Chondrocyte (in vitro differentiated cells): ENCODE measurements at regions not wholly inside any gene's neighbourhood (a gene's known extent, or its start where the extent isn't known, plus 50 kb on each side); places are given as distances from the start of the nearest gene placed in this dataset.

Source experiments
- DNase-seq: peaks from one replicate; pipeline ENCODE4 v3.0.0; 2021; ENCODE audit warnings: mixed read lengths, low spot score
- H3K27ac Mint-ChIP-seq: one replicate; pipeline ENCODE4 v1.8.0; 2021; ENCODE audit warnings: mild to moderate bottlenecking, moderate library complexity, mixed read lengths; ENCODE audit not compliant: unreplicated experiment
- H3K27me3 Mint-ChIP-seq: 2 replicates; pipeline ENCODE4 v1.8.0; 2021; ENCODE audit warnings: low read depth, mixed read lengths
- H3K36me3 Mint-ChIP-seq: 2 replicates; pipeline ENCODE4 v1.8.0; 2021; ENCODE audit warnings: low read depth, mixed read lengths
- H3K4me1 Mint-ChIP-seq: 2 replicates; pipeline ENCODE4 v1.8.0; 2021; ENCODE audit warnings: low read depth, mild to moderate bottlenecking, mixed read lengths
- H3K4me3 Mint-ChIP-seq: one replicate; pipeline ENCODE4 v1.8.0; 2021; ENCODE audit warnings: mild to moderate bottlenecking, moderate library complexity, mixed read lengths; ENCODE audit not compliant: unreplicated experiment
- H3K9me3 Mint-ChIP-seq: 2 replicates; pipeline ENCODE4 v1.8.0; 2021; ENCODE audit warnings: low read depth, mixed read lengths
- TF ChIP-seq, protein P1 (sequence below): fragments of 200-600 bp; sonication (generic); IDR thresholded peaks from 2 replicates; pipeline ENCODE4 v1.5.0; 2021; ENCODE audit warnings: antibody characterized with exemption, mild to moderate bottlenecking, moderate library complexity

DNA sequence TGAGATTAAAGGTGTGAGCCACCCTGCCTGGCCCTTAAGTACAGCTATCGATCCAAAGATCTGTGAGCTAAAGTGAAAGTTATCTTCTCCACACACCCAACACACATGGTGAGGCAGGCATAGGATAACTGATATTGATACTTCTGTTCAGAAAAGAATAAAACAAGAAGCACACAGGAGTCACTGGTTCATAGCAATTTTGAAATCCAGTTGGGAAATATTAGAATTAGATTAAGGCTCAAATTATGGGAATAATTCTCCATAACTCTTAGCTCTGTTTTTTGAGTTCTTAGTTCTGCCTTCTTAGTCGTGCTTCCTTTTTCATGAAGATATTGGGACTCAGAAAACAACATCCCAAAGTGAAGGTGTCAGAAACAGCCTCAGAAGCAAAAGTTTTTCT is 186.0 kb upstream of the PLXNC1 start:
- Mint-ChIP-seq H3K4me1 (no peaks in the 10 kb centered on the region), H3K27ac (no peak overlapping the region), H3K36me3 (peaks cover 3% of the 10 kb centered on the region), H3K27me3 (no peaks in the 10 kb centered on the region), H3K4me3 (no peak overlapping the region), H3K9me3 (peaks cover 25% of the 10 kb centered on the region)
- DNase-seq, result no peak
- TF ChIP-seq, protein P1, sequence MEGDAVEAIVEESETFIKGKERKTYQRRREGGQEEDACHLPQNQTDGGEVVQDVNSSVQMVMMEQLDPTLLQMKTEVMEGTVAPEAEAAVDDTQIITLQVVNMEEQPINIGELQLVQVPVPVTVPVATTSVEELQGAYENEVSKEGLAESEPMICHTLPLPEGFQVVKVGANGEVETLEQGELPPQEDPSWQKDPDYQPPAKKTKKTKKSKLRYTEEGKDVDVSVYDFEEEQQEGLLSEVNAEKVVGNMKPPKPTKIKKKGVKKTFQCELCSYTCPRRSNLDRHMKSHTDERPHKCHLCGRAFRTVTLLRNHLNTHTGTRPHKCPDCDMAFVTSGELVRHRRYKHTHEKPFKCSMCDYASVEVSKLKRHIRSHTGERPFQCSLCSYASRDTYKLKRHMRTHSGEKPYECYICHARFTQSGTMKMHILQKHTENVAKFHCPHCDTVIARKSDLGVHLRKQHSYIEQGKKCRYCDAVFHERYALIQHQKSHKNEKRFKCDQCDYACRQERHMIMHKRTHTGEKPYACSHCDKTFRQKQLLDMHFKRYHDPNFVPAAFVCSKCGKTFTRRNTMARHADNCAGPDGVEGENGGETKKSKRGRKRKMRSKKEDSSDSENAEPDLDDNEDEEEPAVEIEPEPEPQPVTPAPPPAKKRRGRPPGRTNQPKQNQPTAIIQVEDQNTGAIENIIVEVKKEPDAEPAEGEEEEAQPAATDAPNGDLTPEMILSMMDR, result no peak

GRCh38 chr12:93964936-93965335 is 183.4 kb upstream of the PLXNC1 start:
- Mint-ChIP-seq H3K27ac (no peak overlapping the region), H3K9me3 (peaks cover 25% of the 10 kb centered on the region), H3K4me3 (no peak overlapping the region), H3K27me3 (no peaks in the 10 kb centered on the region), H3K36me3 (peaks cover 3% of the 10 kb centered on the region), H3K4me1 (no peaks in the 10 kb centered on the region)
- no peak for DNase-seq
- TF ChIP-seq, protein P1, result no peak

DNA sequence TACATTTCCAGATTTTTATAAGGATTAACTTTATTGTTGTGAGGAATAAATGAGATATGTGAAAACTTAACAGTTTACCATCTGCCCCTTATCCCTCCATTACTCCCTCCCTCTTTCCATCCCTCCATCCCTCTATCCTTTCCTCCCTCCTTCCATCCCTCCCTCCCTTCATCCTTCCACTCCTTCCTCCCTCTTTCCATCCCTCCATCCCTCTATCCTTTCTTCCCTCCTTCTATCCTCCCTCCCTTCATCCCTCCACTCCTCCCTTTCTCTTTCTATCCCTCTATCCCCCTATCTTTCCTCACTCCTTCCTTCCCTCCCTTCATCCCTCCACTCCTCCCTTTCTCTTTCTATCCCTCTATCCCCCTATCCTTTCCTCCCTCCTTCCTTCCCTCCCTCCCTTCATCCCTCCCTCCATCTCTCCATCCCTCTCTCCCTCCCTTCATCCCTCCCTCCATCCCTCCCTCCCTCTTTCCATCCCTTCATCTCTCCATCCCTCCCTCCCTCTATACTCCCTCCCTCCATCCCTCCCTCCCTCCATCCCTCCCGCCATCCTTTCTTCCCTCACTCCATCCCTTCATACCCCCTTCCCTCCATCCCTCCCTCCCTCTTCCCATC is 181.8 kb upstream of the PLXNC1 start:
- DNase-seq, result no peak
- TF ChIP-seq, protein P1, result no peak
- Mint-ChIP-seq H3K36me3 (peaks cover 3% of the 10 kb centered on the region), H3K4me3 (no peak overlapping the region), H3K9me3 (peaks cover 20% of the 10 kb centered on the region), H3K27me3 (no peaks in the 10 kb centered on the region), H3K4me1 (no peaks in the 10 kb centered on the region), H3K27ac (no peak overlapping the region)

DNA sequence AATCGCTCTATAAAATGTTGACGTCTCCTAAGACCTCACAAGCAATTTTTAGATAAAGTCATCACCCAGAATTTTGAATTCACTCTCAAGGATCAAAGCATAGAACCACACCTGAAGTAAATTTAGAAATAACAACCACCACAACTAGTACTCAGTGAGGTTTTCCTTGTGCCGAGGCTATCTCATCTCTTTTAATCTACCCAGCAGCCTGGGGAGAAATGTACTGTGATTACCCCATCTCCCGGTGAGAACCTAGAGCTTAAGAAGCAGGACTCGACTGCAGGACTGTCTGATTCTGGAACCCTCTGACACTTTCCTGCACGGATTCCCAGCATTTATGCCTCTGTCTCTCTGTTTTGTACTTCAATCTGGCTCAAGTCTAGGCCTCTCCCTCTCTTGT is 180.9 kb upstream of the PLXNC1 start:
- TF ChIP-seq, protein P1, result no peak
- Mint-ChIP-seq H3K27ac (no peak overlapping the region), H3K4me1 (peaks cover 4% of the 10 kb centered on the region)

GRCh38 chr12:93968536-93969285 is 179.7 kb upstream of the PLXNC1 start:
- Mint-ChIP-seq H3K9me3 (peaks cover 6% of the 10 kb centered on the region), H3K36me3 (no peaks in the 10 kb centered on the region), H3K4me1 (peaks cover 11% of the 10 kb centered on the region), H3K4me3 (no peak overlapping the region), H3K27me3 (no peaks in the 10 kb centered on the region), H3K27ac (no peak overlapping the region)
- no peak for DNase-seq
- TF ChIP-seq, protein P1, result no peak

More for the DNA sequence above, 180.9 kb upstream of the PLXNC1 start:
- H3K4me3 Mint-ChIP-seq, result no peak overlapping the region
- no peaks in the 10 kb centered on the region for H3K27me3 Mint-ChIP-seq
- no peak for DNase-seq
- H3K36me3 Mint-ChIP-seq, result peaks cover 3% of the 10 kb centered on the region
- H3K9me3 Mint-ChIP-seq, result peaks cover 14% of the 10 kb centered on the region
